ENCODE measurements at regions not wholly inside any gene's neighbourhood (a gene's known extent, or its start where the extent isn't known, plus 50 kb on each side); places are given as distances from the start of the nearest gene placed in this dataset.

DNA sequence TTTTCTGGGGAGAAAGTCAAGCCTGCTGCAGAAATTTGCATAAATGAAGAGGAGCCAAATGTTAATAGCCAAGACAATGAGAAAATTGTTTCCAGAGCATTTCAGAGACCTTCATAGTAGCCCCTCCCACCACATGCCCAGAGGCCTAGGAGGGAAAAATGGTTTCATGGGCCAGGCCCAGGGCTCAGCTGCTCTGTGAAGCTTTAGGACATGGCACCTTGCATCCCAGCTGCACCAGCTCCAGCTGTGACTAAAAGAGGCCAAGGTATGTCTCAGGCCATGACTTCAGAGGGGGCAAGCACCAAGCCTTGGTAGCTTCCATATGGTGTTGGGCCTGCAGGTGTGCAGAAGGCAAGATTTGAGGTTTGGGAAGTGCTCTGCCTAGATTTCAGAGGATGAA is 258.8 kb upstream of the SATB1 start:
- TF ChIP-seq, protein P1, sequence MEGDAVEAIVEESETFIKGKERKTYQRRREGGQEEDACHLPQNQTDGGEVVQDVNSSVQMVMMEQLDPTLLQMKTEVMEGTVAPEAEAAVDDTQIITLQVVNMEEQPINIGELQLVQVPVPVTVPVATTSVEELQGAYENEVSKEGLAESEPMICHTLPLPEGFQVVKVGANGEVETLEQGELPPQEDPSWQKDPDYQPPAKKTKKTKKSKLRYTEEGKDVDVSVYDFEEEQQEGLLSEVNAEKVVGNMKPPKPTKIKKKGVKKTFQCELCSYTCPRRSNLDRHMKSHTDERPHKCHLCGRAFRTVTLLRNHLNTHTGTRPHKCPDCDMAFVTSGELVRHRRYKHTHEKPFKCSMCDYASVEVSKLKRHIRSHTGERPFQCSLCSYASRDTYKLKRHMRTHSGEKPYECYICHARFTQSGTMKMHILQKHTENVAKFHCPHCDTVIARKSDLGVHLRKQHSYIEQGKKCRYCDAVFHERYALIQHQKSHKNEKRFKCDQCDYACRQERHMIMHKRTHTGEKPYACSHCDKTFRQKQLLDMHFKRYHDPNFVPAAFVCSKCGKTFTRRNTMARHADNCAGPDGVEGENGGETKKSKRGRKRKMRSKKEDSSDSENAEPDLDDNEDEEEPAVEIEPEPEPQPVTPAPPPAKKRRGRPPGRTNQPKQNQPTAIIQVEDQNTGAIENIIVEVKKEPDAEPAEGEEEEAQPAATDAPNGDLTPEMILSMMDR (optimal IDR thresholded peaks at IDR 0.05 in 1 of 3, IDR thresholded peaks at IDR 0.05 in 1 of 3, conservative IDR thresholded peaks at IDR 0.05 in 1 of 3; ENCODE audit: extremely low read depth in 1 of 3, insufficient read depth in 2 of 3, low read length in 3 of 3) = no peak
- no peak for TF ChIP-seq EZH2 (IDR thresholded peaks at IDR 0.05; ENCODE audit: low read length)

All from keratinocyte (primary cell).